NCI-H345 (cell line): ENCODE measurements at regions not wholly inside any gene's neighbourhood (a gene's known extent, or its start where the extent isn't known, plus 50 kb on each side); places are given as distances from the start of the nearest gene placed in this dataset.

Experiments used
- DNase-seq: peaks from one replicate; lab custom pipeline; 2025; lab: John Stamatoyannopoulos, UW

DNA sequence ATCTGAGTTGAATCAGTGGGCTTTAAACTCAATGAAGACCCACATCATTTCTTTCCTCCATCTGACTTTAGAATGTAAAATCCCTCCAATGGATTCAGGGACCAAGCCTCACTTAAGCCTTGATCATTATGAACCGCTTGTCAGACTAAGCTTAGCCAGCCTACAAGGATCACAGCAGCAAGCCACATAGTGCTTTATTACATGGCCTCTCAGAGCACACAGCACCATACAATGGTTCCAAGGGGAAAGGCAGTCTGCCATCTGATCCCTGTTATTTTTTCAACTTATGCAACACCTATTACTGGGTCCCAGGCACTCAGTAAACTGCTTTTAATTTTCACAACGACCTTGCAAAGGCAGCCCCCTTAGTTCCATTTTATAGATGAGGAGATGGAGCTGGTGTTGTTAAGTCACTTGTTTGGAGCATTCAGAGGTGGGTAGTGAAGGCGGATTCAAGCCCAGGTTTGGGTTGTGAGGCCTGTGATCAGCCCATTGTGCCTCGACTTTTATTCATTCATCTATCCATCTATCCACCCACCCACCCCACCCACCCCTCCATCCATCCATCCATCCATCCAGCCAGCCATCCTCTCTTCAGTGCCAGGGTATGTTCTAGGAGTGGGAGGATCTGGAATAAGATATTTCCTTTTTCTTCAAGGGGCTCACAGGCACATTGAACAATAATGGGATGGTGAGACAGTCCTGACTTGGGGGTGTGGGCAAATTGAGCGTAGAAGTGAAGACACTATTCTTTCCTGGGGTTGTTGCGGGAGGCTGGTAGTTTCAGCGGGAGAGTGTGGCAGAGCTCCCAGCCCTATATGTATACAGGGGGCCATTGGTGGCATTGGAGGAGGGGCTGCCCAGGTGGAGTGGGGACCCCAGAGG is 141.2 kb downstream of the MYCN start:
- no peak for DNase-seq

GRCh38 chr2:16080516-16080915 is 140.2 kb downstream of the MYCN start:
- DNase-seq = no peak

GRCh38 chr2:16080071-16080470 is 139.7 kb downstream of the MYCN start:
- no peak for DNase-seq

GRCh38 chr2:16079637-16080036 is 139.3 kb downstream of the MYCN start:
- peak; percentile 10 for DNase-seq

DNA sequence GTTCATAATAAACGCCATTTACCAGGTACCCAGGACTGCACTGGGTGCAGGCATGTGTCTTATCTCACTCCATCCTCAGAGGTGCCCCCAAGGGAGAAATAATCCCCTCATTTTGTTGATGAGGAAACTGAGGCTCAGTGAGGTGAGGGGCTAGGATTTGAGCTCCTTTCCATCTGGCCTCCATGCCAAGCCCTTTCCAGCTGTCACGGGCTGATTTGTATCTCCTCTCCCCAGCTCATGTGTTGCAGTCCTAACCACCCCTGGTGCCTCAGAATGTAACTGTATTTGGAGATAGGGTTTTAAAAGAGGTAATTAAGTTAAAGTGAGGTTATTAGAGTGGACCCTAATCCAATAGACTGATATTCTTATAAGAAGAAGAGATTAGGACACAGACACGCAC is 137.3 kb downstream of the MYCN start:
- no peak for DNase-seq

- no peak for DNase-seq
These were observed 136.6 kb downstream of the MYCN start for GRCh38 chr2:16076911-16077310.

GRCh38 chr2:16075045-16076012 is 135.0 kb downstream of the MYCN start:
- no peak for DNase-seq

DNA sequence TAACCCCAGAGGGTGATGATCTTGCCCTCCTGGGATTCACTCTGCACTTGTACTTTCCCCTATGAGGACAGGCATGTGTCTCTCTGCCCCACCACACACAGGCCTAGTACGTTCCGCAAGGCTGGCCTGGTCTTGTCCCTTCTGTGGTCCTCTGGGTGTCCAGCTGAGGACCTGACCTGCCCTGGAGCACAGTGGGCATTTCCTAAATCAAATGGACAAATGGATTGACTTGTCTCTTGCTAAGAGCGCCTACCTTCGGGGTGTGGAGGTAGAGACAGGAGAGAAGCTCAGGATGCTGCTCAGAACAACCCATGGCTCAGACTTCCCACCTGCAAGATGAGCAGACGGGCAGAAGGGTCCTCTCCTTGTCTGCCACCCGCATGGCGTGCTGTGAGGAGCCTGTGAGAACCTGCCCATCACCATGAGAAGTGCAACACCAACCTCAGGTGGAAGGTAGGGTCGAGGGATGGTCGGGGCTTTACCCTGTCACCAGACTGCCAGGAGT is 133.6 kb downstream of the MYCN start:
- no peak for DNase-seq

DNA sequence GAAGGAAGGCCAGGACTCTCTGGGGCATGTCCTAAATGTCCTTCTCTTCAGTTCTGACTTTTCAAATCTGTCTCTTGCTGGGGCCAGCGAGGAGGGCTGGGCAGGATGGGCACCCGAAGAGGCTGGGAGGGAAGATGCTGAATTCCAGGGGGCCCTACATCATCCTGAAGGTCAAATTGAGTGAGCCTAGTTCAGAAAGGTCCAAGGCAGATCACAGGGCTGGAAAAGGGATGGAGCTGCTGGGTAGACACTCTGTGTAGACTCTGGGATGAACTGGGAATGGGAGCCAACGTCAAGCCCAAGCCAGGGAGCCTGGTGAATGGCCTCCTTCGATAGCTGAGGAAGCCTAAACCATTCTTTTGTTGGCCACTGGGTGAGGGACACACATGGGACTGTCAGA is 133.1 kb downstream of the MYCN start:
- no peak for DNase-seq

- DNase-seq = no peak
These were observed 132.4 kb downstream of the MYCN start for GRCh38 chr2:16072638-16073290.

DNA sequence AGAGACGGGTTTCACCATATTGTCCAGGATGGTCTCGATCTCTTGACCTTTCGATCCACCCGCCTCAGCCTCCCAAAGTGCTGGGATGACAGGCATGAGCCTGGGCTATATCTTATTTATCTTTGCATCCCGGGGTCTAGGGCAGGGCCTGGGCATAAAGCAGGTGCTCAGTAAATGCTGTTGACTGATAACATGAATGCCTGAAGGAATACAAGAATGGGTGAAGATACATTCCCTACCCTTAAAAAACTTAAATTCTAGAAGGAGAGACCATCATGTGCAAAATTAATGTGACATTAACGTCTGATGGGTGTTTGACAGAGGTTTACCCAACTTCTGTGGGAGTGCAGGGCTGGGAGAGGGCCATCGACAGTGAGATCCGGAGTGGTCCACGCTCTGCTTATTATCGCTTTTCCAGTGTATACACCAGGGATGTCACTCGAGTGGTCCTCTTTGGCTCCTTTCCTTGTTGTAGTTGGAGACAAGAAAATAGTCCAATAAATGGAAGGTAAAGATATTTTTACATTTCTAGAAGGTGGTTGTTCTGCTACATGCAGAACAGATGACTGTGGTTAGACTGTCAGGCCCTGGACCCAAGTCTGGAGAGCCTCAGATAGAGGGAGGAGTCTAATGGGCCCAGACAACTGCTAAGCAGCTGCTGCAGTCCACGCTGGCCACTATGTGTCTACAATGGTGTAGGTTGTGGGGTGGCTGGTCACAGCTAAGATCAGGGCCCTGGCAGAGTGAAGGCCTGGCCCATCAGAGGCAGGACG is 131.7 kb downstream of the MYCN start:
- DNase-seq = no peak

- DNase-seq = no peak
These were observed 130.9 kb downstream of the MYCN start for GRCh38 chr2:16071039-16071864.

GRCh38 chr2:16070648-16070971 is 130.3 kb downstream of the MYCN start:
- DNase-seq = no peak

GRCh38 chr2:16069933-16070647 is 129.7 kb downstream of the MYCN start:
- no peak for DNase-seq

- DNase-seq = no peak
These were observed 129.2 kb downstream of the MYCN start for GRCh38 chr2:16069663-16069932.

DNA sequence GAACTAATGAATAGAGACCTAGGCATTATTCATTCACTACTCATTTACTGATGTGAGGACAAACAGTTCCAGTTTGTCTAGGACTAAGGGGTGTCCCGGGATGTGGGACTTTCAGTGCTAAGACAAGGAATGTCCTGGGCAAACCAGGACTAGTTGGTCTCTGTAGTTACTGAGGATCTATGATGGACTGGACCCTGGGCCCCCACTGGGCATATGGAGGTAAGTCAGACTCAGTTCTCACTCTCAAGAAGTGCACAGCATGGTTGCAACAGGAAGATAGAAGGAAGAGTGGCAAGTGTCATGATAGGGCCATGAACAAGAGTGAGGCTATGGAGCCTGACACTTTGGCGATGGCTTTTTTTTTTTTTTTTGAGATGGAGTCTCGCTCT is 128.2 kb downstream of the MYCN start:
- no peak for DNase-seq

DNA sequence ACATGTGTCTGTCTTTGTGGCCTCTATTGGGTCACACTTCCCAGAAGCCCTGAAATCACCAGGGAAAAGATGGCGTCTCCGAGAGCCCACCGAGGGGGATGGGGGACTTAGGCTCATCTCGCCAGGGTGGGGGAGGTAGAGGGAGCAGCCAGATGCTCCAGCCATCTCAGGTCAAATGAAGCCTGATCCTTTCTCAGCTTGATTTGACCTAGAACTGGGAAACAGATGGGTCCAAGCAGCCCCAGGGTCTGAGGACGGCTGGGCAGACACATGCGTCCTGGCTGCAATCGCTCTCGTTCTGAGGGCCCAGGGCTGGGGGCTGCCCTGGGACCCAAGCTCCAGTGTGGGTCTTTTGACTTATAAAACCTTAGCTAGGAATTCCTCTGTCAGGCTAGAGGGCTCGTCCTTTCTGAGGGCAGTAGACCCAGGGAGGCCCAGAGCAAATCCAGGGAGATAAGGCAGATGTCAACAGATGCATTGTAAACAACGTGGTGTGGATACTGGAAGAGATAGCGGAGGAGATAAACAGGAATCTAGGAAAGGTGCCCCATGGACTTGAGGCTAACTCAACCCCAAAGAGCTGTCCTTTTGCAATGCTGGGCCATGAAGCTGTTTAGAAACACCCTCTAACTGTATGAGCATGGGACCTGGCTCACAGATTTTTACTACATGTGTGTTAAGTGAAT is 127.7 kb downstream of the MYCN start:
- DNase-seq = no peak

GRCh38 chr2:16067444-16067843 is 127.1 kb downstream of the MYCN start:
- no peak for DNase-seq

- no peak for DNase-seq
These were observed 126.7 kb downstream of the MYCN start for GRCh38 chr2:16067037-16067406.
